Mesodermal cell (in vitro differentiated cells): ENCODE measurements at regions not wholly inside any gene's neighbourhood (a gene's known extent, or its start where the extent isn't known, plus 50 kb on each side); places are given as distances from the start of the nearest gene placed in this dataset.

Experiments used
- H3K27ac ChIP-seq: 2 replicates; pipeline ENCODE4 v1.7.0; 2013; ENCODE audit warnings: mild to moderate bottlenecking, low read depth, low read length, moderate library complexity; ENCODE audit not compliant: severe bottlenecking
- H3K36me3 ChIP-seq: 2 replicates; pipeline ENCODE4 v1.7.1; 2013; ENCODE audit warnings: mild to moderate bottlenecking, low read length, moderate library complexity; ENCODE audit not compliant: control insufficient read depth, insufficient read depth
- H3K4me1 ChIP-seq: one replicate; pipeline ENCODE4 v1.7.1; 2013; ENCODE audit warnings: mild to moderate bottlenecking, low read length; ENCODE audit not compliant: insufficient read depth, control insufficient read depth, poor library complexity, severe bottlenecking
- H3K4me3 ChIP-seq: 2 replicates; pipeline ENCODE4 v1.7.0; 2013; ENCODE audit warnings: low read length, control low read depth, mild to moderate bottlenecking; ENCODE audit not compliant: insufficient read depth, poor library complexity, severe bottlenecking; ENCODE audit errors: extremely low read depth
- H3K9me3 ChIP-seq: 2 replicates; pipeline ENCODE4 v1.7.1; 2013; ENCODE audit warnings: mild to moderate bottlenecking, low read length, moderate library complexity; ENCODE audit not compliant: control insufficient read depth
- WGBS, 2 experiments: methylation state at CpG; one replicate each; pipeline ENCODE4 v1.1.5; 2013; ENCODE audit warnings: missing lambda C conversion rate in 2 of 2; ENCODE audit not compliant: insufficient coverage in 2 of 2; 5-methylcytosine and 5-hydroxymethylcytosine counted together

DNA sequence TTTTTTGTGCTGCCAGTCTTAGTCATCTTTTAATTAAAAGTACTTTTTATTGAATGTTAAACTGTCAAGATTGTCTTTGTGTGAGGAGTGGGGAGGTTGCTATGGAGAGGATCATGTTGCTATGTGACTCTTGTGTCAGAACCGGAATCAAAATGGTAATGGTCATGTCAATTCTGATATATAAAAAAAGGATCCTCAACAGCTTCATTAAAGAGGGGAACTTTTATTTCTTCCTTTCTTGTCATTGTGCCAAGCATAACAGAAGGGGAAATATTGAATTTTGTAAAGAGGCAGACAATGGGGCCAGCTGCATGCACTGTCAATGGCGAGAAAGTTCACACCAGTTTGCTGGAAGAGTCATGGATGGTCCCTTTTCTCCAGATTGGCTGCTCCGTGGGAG lies 564.8 kb downstream of the VRK1 start:
- Histone ChIP-seq H3K36me3 (no peaks in the 10 kb centered on the region), H3K4me1 (no peaks in the 10 kb centered on the region), H3K27ac (no peak overlapping the region), H3K9me3 (no peaks in the 10 kb centered on the region), H3K4me3 (no peak overlapping the region)
- 100% methylated on average over 1 of the region's 3 CpGs for WGBS, 2 experiments

- 37 to 40% methylated on average over 6 to 11 of the region's 11 CpGs for WGBS, 2 experiments
- no peak overlapping the region for H3K27ac ChIP-seq
- H3K4me1 ChIP-seq, result no peaks in the 10 kb centered on the region
- H3K9me3 ChIP-seq, result peaks cover 5% of the 10 kb centered on the region
- H3K4me3 ChIP-seq, result no peak overlapping the region
- no peaks in the 10 kb centered on the region for H3K36me3 ChIP-seq
These were observed 569.2 kb downstream of the VRK1 start for GRCh38 chr14:97366400-97366799.

GRCh38 chr14:97367278-97367677 lies 570.1 kb downstream of the VRK1 start:
- no peaks in the 10 kb centered on the region for H3K36me3 ChIP-seq
- no peak overlapping the region for H3K27ac ChIP-seq
- WGBS, 2 experiments, result 78 to 81% methylated on average over 6 of the region's 6 CpGs
- H3K9me3 ChIP-seq, result peaks cover 5% of the 10 kb centered on the region
- H3K4me3 ChIP-seq, result no peak overlapping the region
- H3K4me1 ChIP-seq, result no peaks in the 10 kb centered on the region

DNA sequence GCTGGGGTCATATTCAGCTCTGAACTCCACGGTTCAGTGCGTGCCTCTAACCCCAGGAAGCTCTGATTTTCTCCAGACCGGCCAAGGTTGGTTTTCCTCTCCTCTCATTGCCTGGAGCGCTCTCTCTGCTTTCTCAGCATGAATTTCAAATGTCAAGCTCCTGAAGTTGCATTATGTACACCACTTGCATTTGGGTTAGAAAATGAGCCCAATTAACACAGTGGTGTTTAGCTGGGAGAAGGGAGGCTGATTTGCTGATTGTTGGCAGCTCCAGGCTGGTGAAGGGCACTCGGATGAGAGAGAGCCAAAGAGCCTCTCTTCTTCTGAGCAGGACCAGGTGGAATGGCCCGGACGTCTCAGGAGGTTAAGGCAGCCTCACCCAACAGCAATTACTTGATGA lies 570.9 kb downstream of the VRK1 start:
- WGBS, 2 experiments, result 78% methylated on average over 4 to 6 of the region's 7 CpGs
- no peak overlapping the region for H3K27ac ChIP-seq
- H3K4me3 ChIP-seq, result no peak overlapping the region
- H3K9me3 ChIP-seq, result peaks cover 5% of the 10 kb centered on the region
- H3K4me1 ChIP-seq, result no peaks in the 10 kb centered on the region
- H3K36me3 ChIP-seq, result no peaks in the 10 kb centered on the region

- Histone ChIP-seq H3K27ac (no peak overlapping the region), H3K9me3 (peaks cover 5% of the 10 kb centered on the region), H3K36me3 (no peaks in the 10 kb centered on the region), H3K4me1 (no peaks in the 10 kb centered on the region), H3K4me3 (no peak overlapping the region)
- WGBS, 2 experiments, result 89 to 100% methylated on average over 1 to 3 of the region's 5 CpGs
These were observed 571.9 kb downstream of the VRK1 start for GRCh38 chr14:97368900-97369564.

DNA sequence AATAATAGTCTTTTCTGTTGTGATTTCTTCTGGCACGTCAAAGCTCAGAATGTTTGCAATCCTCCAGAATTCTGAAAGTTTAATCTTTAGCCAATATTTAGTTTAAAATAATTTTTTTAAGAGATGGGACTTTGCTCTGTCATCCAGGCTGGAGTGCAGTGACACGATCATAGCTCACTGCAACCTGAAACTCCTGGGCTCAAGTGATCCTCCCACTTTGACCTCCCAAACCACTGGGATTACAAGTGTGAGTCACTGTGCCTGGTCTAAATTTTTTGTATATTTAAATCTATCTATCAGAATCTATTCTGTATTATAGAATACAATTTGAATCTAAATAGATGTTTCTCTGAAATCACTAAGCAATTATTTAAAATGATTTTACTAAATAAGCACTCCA lies 572.7 kb downstream of the VRK1 start:
- Histone ChIP-seq H3K9me3 (peaks cover 5% of the 10 kb centered on the region), H3K27ac (no peak overlapping the region), H3K36me3 (no peaks in the 10 kb centered on the region), H3K4me1 (no peaks in the 10 kb centered on the region), H3K4me3 (no peak overlapping the region)
- WGBS, 2 experiments, result 100% methylated on average over 1 of the region's 2 CpGs; no CpG with 5 or more reads in 1 of the 2 experiments

GRCh38 chr14:97376310-97376709 lies 579.1 kb downstream of the VRK1 start:
- no peaks in the 10 kb centered on the region for H3K9me3 ChIP-seq
- WGBS, 2 experiments, result 90 to 94% methylated on average over 1 to 3 of the region's 3 CpGs

GRCh38 chr14:97377550-97377949 lies 580.4 kb downstream of the VRK1 start:
- Histone ChIP-seq H3K36me3 (no peaks in the 10 kb centered on the region), H3K9me3 (no peaks in the 10 kb centered on the region), H3K4me1 (no peaks in the 10 kb centered on the region), H3K27ac (no peak overlapping the region), H3K4me3 (no peak overlapping the region)
- WGBS, 2 experiments, result 81% methylated on average over 2 of the region's 5 CpGs; no CpG with 5 or more reads in 1 of the 2 experiments

More at GRCh38 chr14:97376310-97376709, 579.1 kb downstream of the VRK1 start:
- Histone ChIP-seq H3K27ac (no peak overlapping the region), H3K4me3 (no peak overlapping the region), H3K36me3 (no peaks in the 10 kb centered on the region), H3K4me1 (no peaks in the 10 kb centered on the region)

- WGBS, 2 experiments, result 32 to 56% methylated on average over 3 to 4 of the region's 7 CpGs
- Histone ChIP-seq H3K9me3 (no peaks in the 10 kb centered on the region), H3K4me3 (no peak overlapping the region), H3K27ac (no peak overlapping the region), H3K4me1 (no peaks in the 10 kb centered on the region), H3K36me3 (no peaks in the 10 kb centered on the region)
These were observed 581.9 kb downstream of the VRK1 start for GRCh38 chr14:97379091-97379531.

DNA sequence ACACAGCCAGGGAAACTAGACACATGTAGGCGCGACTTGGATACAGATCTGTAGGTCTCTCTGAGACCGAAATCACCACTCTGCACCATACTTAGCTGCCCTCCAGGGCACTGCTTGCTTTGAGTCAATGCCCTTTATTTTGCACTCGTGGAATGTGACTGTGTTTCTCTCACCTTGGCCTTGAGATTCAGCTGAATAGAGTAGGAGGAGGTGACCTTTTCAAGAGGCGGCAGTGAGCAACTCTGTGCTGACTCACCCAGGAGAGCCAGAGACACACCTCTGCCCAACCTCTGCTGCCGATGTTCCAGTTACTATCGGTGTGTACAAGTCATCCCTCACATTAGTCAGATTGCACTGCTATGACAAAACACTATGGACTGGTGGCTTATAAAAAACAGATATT lies 583.4 kb downstream of the VRK1 start:
- Histone ChIP-seq H3K4me3 (no peak overlapping the region), H3K27ac (no peak overlapping the region), H3K4me1 (no peaks in the 10 kb centered on the region), H3K9me3 (no peaks in the 10 kb centered on the region), H3K36me3 (no peaks in the 10 kb centered on the region)
- WGBS, 2 experiments, result 83 to 91% methylated on average over 2 to 5 of the region's 7 CpGs

GRCh38 chr14:97381309-97381708 lies 584.1 kb downstream of the VRK1 start:
- no peaks in the 10 kb centered on the region for H3K9me3 ChIP-seq
- H3K27ac ChIP-seq, result no peak overlapping the region
- H3K4me1 ChIP-seq, result no peaks in the 10 kb centered on the region
- H3K4me3 ChIP-seq, result no peak overlapping the region
- WGBS, 2 experiments, result 71% methylated on average over 1 of the region's 1 CpG; no CpG with 5 or more reads in 1 of the 2 experiments
- no peaks in the 10 kb centered on the region for H3K36me3 ChIP-seq
